HG02938 (cell line): ENCODE measurements at regions not wholly inside any gene's neighbourhood (a gene's known extent, or its start where the extent isn't known, plus 50 kb on each side); places are given as distances from the start of the nearest gene placed in this dataset.
"Not testable (repeated sequence)": the region's sequence is repeated elsewhere in the genome, so short reads cannot be mapped to it uniquely, and the experiment has no call there.

Experiments
- ATAC-seq: cut with Tn5 transposase; IDR thresholded peaks from one replicate; pipeline ENCODE4 v1.9.1; 2021; ENCODE audit warnings: mild to moderate bottlenecking, moderate library complexity; ENCODE audit not compliant: unreplicated experiment

- ATAC-seq: no peak
These were observed 55.3 kb upstream of the SLCO6A1 start for GRCh38 chr5:102554082-102554481.

- ATAC-seq: no peak
These were observed 55.9 kb upstream of the SLCO6A1 start for GRCh38 chr5:102554728-102555127.

GRCh38 chr5:102561894-102562760 is 63.3 kb upstream of the SLCO6A1 start:
- ATAC-seq: peak; percentile 61

DNA sequence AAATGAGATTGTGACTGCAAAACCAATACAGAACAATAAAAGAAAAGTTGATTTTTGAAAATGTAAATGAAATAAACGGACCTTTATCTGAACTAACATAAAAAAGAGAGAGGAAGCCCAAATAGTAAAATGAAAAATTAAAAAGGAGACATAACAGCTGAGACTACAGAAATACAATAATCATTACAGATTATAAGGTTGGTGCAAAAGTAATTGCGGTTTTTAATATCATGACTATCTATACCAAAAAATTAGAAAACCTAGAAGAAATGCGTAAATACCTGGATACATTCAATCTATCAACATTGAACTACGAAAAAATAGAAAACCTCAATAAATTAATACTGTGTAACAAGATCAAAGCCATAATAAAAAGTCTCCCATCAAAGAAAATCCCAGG is 71.9 kb upstream of the SLCO6A1 start:
- no peak for ATAC-seq

DNA sequence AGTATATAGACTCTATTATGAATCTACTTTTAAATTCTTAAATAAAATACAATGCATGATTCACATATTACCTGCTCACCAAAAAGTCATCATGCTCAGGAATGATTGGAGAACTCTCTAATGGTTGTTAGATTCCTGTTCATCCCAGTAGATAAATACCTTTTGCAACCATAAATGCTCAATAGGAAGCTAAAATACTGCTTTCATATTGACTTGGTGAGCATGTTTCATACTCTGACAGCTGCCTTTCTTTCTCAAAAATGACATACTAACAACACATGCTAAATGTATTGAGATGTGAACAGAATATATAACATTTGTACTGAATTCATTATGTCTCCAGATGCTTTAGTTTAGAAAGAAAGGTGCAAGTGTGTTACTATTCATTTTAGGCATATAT is 79.6 kb upstream of the SLCO6A1 start:
- ATAC-seq: no peak

DNA sequence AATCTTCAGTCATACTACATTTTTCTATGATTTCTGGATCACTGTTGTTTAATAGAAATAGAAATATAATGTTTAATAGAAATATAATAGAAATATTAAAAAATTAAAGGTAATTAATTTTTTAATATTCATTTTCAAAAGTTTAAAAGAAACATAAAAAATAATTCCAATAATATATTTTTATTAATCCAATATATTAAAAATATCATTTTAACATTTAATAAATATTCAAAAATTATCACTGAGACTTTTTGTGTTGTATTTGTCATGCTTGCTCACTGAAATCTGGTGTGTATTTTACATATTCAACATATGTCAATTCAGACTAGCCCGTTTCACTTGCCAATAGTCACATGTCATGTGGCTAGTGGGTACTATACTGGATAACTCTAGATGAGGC is 80.6 kb upstream of the SLCO6A1 start:
- no peak for ATAC-seq

DNA sequence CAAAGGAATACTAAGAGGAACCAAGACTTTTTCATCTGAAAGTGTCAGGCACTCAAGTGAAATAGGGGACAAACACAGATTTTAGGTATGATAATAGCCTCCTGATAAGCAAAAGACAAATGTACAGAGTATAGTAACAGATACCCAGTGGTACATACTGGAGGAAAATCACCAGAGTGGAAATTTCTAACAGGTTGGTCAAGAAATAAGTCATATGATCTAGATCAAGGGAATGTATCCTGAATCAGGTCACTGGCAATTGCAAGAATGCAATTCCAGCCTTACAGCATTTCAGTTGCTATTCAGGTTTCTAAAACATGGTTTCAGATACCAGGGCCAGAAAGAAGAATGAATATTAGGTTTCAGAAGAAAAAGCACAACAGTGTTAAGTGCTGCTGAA is 82.2 kb upstream of the SLCO6A1 start:
- ATAC-seq: no peak

GRCh38 chr5:102582696-102583095 is 83.9 kb upstream of the SLCO6A1 start:
- no peak for ATAC-seq

GRCh38 chr5:102583276-102584124 is 84.7 kb upstream of the SLCO6A1 start:
- ATAC-seq: no peak

- ATAC-seq: no peak
These were observed 90.9 kb upstream of the SLCO6A1 start for GRCh38 chr5:102589661-102590060.

DNA sequence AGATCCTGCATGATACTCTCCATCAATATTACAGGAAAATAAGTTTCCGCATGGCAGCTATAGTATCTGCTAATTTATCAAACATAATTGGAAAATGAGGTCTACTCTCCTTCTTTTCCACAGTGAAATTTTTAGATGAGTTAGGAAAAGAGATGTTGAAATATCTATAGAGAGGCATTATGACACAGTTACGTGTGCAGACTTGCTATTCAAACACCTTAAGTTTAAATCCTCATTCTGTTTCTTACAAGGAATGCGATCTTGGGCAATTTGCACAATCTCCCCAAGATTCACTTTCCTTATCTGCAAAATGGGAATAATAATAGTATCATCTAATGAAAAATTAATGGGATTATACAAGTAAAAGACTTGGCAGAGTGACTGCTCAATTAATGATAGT is 91.7 kb upstream of the SLCO6A1 start:
- no peak for ATAC-seq

DNA sequence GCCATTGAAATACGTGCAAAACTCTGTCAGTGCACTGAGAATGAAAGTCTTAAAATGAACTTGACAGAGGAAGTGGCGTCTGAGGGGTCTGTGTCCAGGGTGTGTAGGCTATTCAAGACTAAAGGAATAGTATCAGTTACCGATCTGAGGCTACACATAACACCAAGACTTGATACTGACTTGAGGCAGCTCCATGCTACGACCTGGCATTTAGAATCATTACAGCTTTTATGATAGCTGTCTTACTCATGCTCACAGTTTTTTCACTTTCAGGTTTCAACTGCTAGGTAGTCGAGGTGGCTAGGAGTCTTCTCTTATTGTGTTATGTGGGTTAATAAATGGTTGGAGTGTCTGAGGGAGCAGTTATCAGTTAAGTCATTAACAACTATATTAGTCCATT is 92.8 kb upstream of the SLCO6A1 start:
- ATAC-seq: peak; percentile 94

- ATAC-seq: not testable (repeated sequence)
These were observed 93.8 kb upstream of the SLCO6A1 start for GRCh38 chr5:102592586-102592985.

- ATAC-seq: no peak
These were observed 95.4 kb upstream of the SLCO6A1 start for GRCh38 chr5:102594192-102594591.

GRCh38 chr5:102595332-102595731 is 96.5 kb upstream of the SLCO6A1 start:
- no peak for ATAC-seq

GRCh38 chr5:102596113-102596512 is 97.3 kb upstream of the SLCO6A1 start:
- peak; percentile 43 for ATAC-seq

- ATAC-seq: no peak
These were observed 98.2 kb upstream of the SLCO6A1 start for GRCh38 chr5:102596951-102597350.

- no peak for ATAC-seq
These were observed 100.5 kb upstream of the SLCO6A1 start for GRCh38 chr5:102599289-102599688.

DNA sequence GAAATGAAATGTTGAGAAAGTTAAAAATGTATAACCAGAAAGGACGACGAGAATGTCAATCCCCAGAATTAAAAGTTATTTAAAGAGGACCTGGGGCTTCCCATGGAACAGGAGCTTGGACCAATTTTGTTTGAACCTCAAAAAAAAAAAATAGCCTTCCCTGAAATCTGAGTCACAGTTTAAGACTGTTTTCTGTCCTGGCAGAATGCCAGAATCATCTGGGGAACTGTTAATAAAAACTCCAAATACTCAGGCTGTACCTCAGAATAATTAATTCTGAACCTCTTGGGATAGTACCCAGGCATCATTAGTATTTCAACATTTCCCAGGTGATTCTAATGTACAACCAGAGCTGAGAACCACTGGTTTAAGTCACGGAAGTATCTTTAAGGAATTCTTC is 102.2 kb upstream of the SLCO6A1 start:
- no peak for ATAC-seq

- no peak for ATAC-seq
These were observed 104.9 kb upstream of the SLCO6A1 start for GRCh38 chr5:102603670-102604069.

DNA sequence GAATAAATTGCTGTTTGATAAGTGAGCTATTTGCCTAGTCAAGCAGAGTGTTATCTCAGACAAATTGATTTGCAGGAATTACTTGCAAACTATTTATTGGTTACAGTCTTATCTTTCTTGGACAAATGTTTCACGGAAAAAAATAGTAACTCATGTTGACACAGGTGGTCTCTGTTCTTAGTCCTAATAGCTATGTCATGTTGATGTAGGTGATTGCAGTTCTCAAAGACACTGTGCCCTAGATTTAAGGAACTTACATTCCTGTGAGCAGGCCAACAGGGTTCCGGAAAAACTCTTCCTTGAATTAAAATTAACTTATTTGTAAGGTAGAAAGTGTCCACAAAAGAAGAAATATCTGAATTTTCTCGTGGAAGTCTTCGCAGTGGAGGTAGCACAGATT is 109.6 kb upstream of the SLCO6A1 start:
- ATAC-seq: no peak

DNA sequence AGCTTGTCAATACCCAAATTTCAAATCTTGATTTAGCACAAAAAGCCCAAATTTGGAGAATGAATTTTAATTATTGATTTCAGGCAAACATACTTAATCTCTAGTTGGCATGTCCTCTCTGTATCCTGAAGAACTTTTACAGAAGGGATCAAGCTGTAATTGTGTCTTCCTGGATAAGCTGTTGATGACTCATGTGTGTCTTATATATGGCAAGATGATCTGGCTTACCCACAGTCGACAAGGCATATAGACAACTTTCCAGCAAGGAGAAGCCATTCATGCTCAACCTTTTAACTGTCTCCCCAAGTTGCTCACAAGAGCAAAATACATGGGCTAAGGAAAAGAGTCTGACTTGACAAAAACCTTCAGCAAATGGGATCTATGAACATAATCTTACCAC is 112.5 kb upstream of the SLCO6A1 start:
- ATAC-seq: no peak
